GM18502 (cell line): ENCODE measurements at regions not wholly inside any gene's neighbourhood (a gene's known extent, or its start where the extent isn't known, plus 50 kb on each side); places are given as distances from the start of the nearest gene placed in this dataset.
"Not testable (repeated sequence)": the region's sequence is repeated elsewhere in the genome, so short reads cannot be mapped to it uniquely, and the experiment has no call there.

Experiments used
- ATAC-seq: cut with Tn5 transposase; IDR thresholded peaks from one replicate; pipeline ENCODE4 v1.9.1; 2021; ENCODE audit warnings: mild to moderate bottlenecking; ENCODE audit not compliant: unreplicated experiment, poor library complexity

GRCh38 chr6:15023018-15023417, 222.9 kb upstream of the JARID2 start:
- ATAC-seq, result not testable (repeated sequence)

- peak; percentile 92 for ATAC-seq
Observed at GRCh38 chr6:15023448-15023847, 222.4 kb upstream of the JARID2 start.

GRCh38 chr6:15025446-15025845, 220.4 kb upstream of the JARID2 start:
- no peak for ATAC-seq

GRCh38 chr6:15026832-15027231, 219.0 kb upstream of the JARID2 start:
- no peak for ATAC-seq

- ATAC-seq, result no peak
Observed at GRCh38 chr6:15027472-15027871, 218.4 kb upstream of the JARID2 start.

- ATAC-seq, result no peak
Observed at GRCh38 chr6:15032015-15032414, 213.9 kb upstream of the JARID2 start.

- no peak for ATAC-seq
Observed at GRCh38 chr6:15033850-15034203, 212.0 kb upstream of the JARID2 start.

GRCh38 chr6:15036690-15037245, 209.1 kb upstream of the JARID2 start:
- no peak for ATAC-seq

- ATAC-seq, result no peak
Observed at GRCh38 chr6:15037253-15037652, 208.6 kb upstream of the JARID2 start.

GRCh38 chr6:15038013-15038791, 207.7 kb upstream of the JARID2 start:
- no peak for ATAC-seq

GRCh38 chr6:15039136-15039535, 206.7 kb upstream of the JARID2 start:
- no peak for ATAC-seq

GRCh38 chr6:15042938-15043337, 202.9 kb upstream of the JARID2 start:
- no peak for ATAC-seq

- no peak for ATAC-seq
Observed at GRCh38 chr6:15044146-15044882, 201.6 kb upstream of the JARID2 start.

- ATAC-seq, result no peak
Observed at GRCh38 chr6:15044948-15045347, 200.9 kb upstream of the JARID2 start.

GRCh38 chr6:15046751-15047150, 199.1 kb upstream of the JARID2 start:
- ATAC-seq, result no peak

GRCh38 chr6:15048367-15048766, 197.5 kb upstream of the JARID2 start:
- no peak for ATAC-seq

- no peak for ATAC-seq
Observed at GRCh38 chr6:15058200-15059061, 187.4 kb upstream of the JARID2 start.

- ATAC-seq, result no peak
Observed at GRCh38 chr6:15061180-15061641, 184.7 kb upstream of the JARID2 start.

GRCh38 chr6:15061908-15062515, 183.9 kb upstream of the JARID2 start:
- ATAC-seq, result no peak
